ENCODE measurements at regions not wholly inside any gene's neighbourhood (a gene's known extent, or its start where the extent isn't known, plus 50 kb on each side); places are given as distances from the start of the nearest gene placed in this dataset.

DNA sequence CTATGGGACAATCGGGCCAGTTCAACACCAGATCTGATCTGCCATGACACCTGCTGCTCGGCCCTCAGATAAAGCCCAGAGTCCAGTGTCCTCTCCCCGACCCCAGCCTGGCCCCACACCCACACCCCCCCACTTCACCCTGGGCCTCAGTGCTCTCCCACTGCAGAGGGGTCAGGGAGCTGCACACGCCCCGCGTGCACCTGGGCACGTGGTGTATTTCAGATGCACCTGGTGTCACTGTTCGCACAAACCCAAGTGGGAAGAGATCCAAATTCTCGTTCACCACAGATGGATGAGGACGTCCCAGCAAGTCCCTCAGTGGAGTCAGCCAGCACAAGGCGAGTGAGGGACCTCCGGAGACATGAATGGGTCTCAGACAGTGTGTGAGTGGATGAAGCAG is 161.3 kb downstream of the RTP5 start:
- DNase-seq (ENCODE audit: low spot score): no peak
- no peak overlapping the region for H3K27ac ChIP-seq

DNA sequence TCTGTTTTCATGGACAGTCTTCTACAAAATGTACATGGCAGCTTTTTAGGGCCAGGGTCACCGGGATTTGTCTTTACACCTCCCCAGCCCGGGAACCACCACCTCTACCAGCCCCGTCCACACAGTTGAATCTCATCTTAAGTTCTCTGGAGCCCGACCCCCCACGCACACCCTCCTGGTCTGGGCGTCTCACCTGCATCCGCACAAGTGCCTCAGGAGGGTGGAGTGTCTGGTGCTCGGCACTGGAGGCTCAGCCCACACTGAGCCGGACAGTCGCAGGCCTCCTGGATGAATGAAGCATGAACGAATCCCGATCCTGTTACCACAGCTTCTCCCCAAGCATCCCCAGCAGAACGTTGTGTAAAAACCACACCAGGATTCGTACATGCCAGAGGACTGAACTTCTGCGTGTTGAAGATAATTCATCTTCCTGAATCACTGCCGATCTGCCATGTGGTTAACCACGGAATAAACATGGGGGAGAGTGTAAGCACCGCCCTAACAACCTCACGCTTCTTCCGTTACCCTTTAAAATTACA is 162.0 kb downstream of the RTP5 start:
- Histone ChIP-seq H3K27ac (no peak overlapping the region), H3K9me3 (no peaks in the 10 kb centered on the region), H3K27me3 (replicated peaks; ENCODE audit: insufficient read depth) (no peaks in the 10 kb centered on the region), H3K36me3 (no peaks in the 10 kb centered on the region), H3K4me3 (no peak overlapping the region), H3K4me1 (ENCODE audit: control insufficient read depth in 1 of 2, low read depth in 2 of 2) (no peaks in the 10 kb centered on the region)
- DNase-seq (ENCODE audit: low spot score) (no peak), ATAC-seq (ENCODE audit: insufficient number of reproducible peaks, low FRiP score, low read depth) (no peak)
- TF ChIP-seq, protein P1, sequence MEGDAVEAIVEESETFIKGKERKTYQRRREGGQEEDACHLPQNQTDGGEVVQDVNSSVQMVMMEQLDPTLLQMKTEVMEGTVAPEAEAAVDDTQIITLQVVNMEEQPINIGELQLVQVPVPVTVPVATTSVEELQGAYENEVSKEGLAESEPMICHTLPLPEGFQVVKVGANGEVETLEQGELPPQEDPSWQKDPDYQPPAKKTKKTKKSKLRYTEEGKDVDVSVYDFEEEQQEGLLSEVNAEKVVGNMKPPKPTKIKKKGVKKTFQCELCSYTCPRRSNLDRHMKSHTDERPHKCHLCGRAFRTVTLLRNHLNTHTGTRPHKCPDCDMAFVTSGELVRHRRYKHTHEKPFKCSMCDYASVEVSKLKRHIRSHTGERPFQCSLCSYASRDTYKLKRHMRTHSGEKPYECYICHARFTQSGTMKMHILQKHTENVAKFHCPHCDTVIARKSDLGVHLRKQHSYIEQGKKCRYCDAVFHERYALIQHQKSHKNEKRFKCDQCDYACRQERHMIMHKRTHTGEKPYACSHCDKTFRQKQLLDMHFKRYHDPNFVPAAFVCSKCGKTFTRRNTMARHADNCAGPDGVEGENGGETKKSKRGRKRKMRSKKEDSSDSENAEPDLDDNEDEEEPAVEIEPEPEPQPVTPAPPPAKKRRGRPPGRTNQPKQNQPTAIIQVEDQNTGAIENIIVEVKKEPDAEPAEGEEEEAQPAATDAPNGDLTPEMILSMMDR (IDR thresholded peaks at IDR 0.05): no peak

More for the DNA sequence above, 161.3 kb downstream of the RTP5 start:
- Histone ChIP-seq H3K4me1 (ENCODE audit: control insufficient read depth in 1 of 2, low read depth in 2 of 2) (no peaks in the 10 kb centered on the region), H3K36me3 (no peaks in the 10 kb centered on the region), H3K9me3 (no peaks in the 10 kb centered on the region), H3K4me3 (no peak overlapping the region), H3K27me3 (replicated peaks; ENCODE audit: insufficient read depth) (no peaks in the 10 kb centered on the region)
- TF ChIP-seq, protein P1 (IDR thresholded peaks at IDR 0.05): no peak
- no peak for ATAC-seq (ENCODE audit: insufficient number of reproducible peaks, low FRiP score, low read depth)

DNA sequence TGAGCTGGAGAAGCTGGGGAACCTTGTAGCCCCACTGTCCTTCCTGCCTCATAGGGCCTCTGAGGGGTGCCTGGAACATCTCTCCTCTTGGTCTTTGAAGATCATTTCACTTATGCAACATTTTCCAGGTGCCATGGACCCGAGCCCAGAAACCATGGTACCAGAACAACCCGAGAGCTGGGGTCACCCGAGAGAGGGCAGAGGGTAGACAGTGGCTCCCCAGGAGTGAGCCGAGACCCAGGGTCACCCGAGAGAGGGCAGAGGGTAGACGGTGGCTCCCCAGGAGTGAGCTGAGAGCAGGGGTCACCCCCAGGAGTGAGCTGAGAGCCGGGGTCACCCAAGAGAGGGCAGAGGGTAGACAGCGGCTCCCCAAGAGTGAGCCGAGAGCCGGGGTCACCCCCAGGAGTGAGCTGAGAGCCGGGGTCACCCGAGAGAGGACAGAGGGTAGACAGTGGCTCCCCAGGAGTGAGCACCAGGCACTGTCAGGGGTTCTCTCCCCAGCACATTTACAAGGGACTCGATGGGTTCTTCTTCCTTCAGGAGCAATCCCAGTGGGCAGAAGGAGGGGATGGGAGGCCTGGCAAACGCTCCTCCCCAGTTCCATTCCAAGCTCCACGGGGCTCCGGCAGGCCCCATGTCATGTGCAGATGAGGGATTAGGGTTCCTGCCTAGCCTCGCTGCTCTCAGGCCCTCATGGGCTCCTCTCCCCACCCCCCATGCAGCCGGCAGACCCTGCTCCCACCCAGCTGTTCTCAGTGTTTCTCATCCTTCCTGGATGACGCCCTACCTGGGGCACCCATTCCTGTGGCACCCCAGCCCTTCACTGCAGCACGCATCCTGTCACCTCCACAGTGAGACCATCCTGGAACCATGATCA is 163.5 kb downstream of the RTP5 start:
- Histone ChIP-seq H3K36me3 (no peaks in the 10 kb centered on the region), H3K4me3 (no peak overlapping the region), H3K27me3 (replicated peaks; ENCODE audit: insufficient read depth) (no peaks in the 10 kb centered on the region), H3K4me1 (ENCODE audit: control insufficient read depth in 1 of 2, low read depth in 2 of 2) (no peaks in the 10 kb centered on the region), H3K9me3 (no peaks in the 10 kb centered on the region), H3K27ac (no peak overlapping the region)
- TF ChIP-seq, protein P1 (IDR thresholded peaks at IDR 0.05): no peak
- DNase-seq (ENCODE audit: low spot score): no peak
- ATAC-seq (ENCODE audit: insufficient number of reproducible peaks, low FRiP score, low read depth): no peak

DNA sequence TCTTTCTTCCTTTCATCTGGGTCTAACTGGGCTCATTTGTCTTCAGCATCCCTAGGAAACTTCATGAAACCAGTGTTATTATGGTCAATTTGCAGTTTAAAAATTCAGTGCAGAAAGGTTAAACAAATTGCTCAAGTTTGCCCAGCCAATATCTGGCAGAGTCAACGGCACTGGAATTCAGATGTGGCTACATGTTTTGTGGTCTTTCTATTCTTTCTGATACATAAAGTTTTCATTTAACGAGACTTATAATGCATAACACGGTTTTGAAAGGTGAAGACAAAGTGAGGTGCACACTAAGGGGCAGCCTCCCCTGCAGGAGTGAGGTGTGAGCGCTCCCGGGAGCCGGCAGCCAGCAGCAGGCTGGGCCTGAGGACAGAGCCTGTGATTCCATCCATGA is 164.6 kb downstream of the RTP5 start:
- Histone ChIP-seq H3K36me3 (no peaks in the 10 kb centered on the region), H3K4me3 (no peak overlapping the region), H3K27me3 (replicated peaks; ENCODE audit: insufficient read depth) (no peaks in the 10 kb centered on the region), H3K4me1 (ENCODE audit: control insufficient read depth in 1 of 2, low read depth in 2 of 2) (no peaks in the 10 kb centered on the region), H3K9me3 (no peaks in the 10 kb centered on the region), H3K27ac (no peak overlapping the region)
- ATAC-seq (ENCODE audit: insufficient number of reproducible peaks, low FRiP score, low read depth) (no peak), DNase-seq (ENCODE audit: low spot score) (no peak)
- TF ChIP-seq, protein P1 (IDR thresholded peaks at IDR 0.05): no peak

DNA sequence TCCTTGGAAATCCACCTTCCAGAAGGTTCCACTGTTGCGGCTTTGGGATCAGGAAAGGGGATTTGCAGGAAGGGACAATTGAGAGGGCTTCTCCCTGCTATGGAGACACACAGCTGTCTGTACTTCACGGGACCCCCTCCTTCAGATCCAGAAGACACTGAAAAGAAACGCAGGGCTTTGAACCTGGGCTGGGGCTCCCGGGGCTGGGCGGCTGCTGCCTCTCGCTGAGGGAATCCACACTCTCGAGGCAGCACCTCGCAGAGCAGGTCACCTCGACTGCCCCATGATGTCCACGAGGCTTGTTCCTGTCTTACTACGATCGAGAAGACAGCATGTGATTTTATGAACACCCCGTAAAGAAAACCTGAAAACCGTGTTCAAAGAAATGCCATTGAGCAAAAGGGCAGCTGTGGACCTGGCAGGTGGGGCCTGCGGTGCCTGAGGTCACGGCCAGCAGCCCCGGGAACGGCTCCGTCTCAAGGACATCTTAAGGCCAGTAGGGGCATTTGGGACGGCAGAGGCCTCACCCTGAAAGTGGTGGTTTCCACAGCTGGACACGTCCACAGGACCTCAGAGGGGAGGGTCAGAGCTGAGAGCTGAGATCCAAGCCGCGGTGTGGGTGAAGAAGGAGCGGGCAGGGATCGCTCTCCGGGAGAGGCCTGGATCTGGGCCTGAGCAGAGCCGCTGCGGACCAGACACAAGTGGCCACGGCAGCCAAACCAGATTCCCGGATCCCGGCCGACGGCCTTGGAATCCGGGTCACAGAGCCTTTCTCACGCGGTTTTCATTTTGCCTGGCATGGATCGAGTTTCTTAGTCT is 165.7 kb downstream of the RTP5 start:
- Histone ChIP-seq H3K9me3 (no peaks in the 10 kb centered on the region), H3K36me3 (no peaks in the 10 kb centered on the region), H3K27ac (no peak overlapping the region), H3K27me3 (replicated peaks; ENCODE audit: insufficient read depth) (no peaks in the 10 kb centered on the region), H3K4me3 (no peak overlapping the region), H3K4me1 (ENCODE audit: control insufficient read depth in 1 of 2, low read depth in 2 of 2) (no peaks in the 10 kb centered on the region)
- TF ChIP-seq, protein P1 (IDR thresholded peaks at IDR 0.05): no peak
- ATAC-seq (ENCODE audit: insufficient number of reproducible peaks, low FRiP score, low read depth): no peak
- DNase-seq (ENCODE audit: low spot score): no peak
